ENCODE measurements at regions not wholly inside any gene's neighbourhood (a gene's known extent, or its start where the extent isn't known, plus 50 kb on each side); places are given as distances from the start of the nearest gene placed in this dataset.
"Not testable (repeated sequence)": the region's sequence is repeated elsewhere in the genome, so short reads cannot be mapped to it uniquely, and the experiment has no call there.

- H3K4me3 ChIP-seq (ENCODE audit: low read depth, low read length): no peak overlapping the region
- DNase-seq (ENCODE audit: low read depth): no peak
- TF ChIP-seq CTCF (IDR thresholded peaks at IDR 0.05; ENCODE audit: low read depth, low read length, missing control alignments): no peak
These were observed 92.3 kb downstream of the METRNL start for GRCh38 chr17:83171661-83172060.

DNA sequence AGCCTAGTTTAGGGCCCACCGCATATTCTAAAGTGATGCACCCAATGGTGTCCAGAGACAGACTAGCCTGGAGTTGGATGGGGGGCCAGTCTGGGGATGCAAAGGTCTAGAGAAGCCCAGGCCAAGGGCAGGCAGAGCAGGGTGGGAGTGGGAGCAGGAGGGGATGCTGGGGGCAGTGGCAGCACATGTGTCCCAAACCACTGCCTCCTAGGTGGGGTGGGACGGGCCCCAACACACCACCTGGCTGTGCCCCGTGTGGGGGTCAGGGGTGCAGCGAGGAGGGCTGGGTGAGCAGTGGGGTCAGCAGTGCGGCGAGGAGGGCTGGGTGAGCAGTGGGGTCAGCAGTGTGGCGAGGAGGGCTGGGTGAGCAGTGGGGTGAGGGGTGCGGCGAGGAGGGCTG, 92.7 kb downstream of the METRNL start:
- DNase-seq (ENCODE audit: low read depth); H3K4me3 ChIP-seq (ENCODE audit: low read depth, low read length): not testable (repeated sequence)

GRCh38 chr17:83172646-83173045, 93.2 kb downstream of the METRNL start:
- not testable (repeated sequence) for DNase-seq (ENCODE audit: low read depth)

DNA sequence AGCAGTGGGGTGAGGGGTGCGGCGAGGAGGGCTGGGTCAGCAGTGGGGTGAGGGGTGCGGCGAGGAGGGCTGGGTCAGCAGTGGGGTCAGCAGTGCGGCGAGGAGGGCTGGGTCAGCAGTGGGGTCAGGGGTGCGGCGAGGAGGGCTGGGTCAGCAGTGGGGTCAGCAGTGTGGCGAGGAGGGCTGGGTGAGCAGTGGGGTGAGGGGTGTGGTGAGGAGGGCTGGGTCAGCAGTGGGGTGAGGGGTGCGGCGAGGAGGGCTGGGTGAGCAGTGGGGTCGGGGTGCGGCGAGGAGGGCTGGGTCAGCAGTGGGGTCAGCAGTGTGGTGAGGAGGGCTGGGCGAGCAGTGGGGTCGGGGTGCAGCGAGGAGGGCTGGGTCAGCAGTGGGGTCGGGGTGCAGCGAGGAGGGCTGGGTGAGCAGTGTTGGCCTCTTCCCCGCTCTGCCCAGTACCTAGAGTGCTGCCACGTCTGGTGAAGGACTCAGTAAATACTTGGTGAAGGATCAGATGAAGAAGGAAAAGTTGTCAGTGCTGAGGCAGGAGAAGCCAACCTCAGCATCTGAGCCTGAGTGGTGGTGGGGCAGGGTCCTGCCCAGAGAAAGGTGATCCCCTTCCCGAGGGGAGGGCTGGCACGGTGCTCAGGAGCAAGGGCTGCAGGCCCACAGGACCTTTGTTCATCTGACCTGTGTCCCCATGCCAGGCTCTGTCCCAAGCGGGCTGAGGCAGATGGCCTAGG, 93.9 kb downstream of the METRNL start:
- H3K4me3 ChIP-seq (ENCODE audit: low read depth, low read length); DNase-seq (ENCODE audit: low read depth): not testable (repeated sequence)

More at GRCh38 chr17:83172646-83173045, 93.2 kb downstream of the METRNL start:
- H3K4me3 ChIP-seq (ENCODE audit: low read depth, low read length): not testable (repeated sequence)

DNA sequence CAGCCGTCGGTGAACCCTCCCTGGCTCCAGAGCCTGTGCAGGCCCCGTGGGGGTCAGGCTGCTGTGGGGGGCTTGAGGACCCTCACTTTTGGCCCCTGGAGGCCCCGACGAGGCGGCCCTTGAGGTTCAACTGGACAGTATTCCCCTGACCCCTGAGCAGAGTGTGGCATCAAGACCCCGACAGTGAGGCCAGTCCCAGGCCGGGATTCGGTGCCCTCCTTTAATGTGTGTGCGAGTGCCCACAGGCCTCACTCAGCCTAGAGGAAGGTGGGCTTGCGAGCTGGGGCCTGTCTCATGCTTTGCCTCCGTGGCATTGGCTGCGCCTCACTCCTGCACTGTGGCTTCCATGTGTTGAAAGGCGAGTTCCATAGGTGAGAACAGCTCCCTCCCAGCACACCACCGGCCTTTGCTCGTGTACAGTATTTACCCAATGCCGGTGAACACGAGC, 94.5 kb downstream of the METRNL start:
- DNase-seq (ENCODE audit: low read depth): no peak
- no peak overlapping the region for H3K4me3 ChIP-seq (ENCODE audit: low read depth, low read length)
- no peak for TF ChIP-seq CTCF (IDR thresholded peaks at IDR 0.05; ENCODE audit: low read depth, low read length, missing control alignments)

DNA sequence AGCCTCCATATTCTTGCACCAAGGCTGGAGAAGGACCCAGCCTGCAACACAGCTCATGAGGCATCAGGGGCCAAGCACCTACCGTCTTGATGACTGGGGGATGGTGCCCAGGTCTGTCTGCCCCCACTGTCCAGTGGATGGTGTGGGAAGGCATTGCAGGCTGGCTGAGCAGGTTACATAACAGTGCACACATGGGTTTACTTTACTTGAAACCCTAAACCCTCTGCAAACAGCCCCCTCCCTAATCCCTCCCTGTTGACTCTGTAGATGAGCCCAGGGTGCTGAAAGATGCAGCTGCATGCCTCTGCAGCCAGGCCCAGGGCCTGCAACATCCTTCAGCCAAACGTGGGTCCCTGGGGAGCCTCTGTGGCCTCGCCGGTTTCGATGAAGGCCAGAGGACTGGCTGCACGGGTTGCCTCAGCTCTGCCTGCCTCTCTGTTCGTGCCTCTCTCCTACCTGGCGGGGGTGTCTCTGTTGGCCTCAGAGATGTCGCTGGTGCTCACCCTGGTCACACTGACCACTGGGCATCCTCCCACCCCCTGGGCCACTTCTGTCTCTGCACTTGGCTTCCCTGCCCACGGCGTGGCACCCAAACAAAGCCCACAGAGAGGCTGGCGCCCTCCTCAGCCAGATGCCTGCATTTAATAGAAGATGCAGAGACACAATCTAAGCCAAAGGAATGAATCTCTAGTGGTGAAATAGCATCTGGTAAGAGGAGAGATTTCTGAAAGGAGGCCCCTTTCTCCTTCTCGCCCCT, 95.1 kb downstream of the METRNL start:
- no peak for TF ChIP-seq CTCF (IDR thresholded peaks at IDR 0.05; ENCODE audit: low read depth, low read length, missing control alignments)
- DNase-seq (ENCODE audit: low read depth): peak; percentile 16
- no peak overlapping the region; the same call in 1 of the 2 replicates for H3K4me3 ChIP-seq (ENCODE audit: low read depth, low read length)

GRCh38 chr17:83175119-83175821, 95.9 kb downstream of the METRNL start:
- H3K4me3 ChIP-seq (ENCODE audit: low read depth, low read length): no peak overlapping the region
- no peak for DNase-seq (ENCODE audit: low read depth)
- no peak for TF ChIP-seq CTCF (IDR thresholded peaks at IDR 0.05; ENCODE audit: low read depth, low read length, missing control alignments)

- no peak for DNase-seq (ENCODE audit: low read depth)
- TF ChIP-seq CTCF (IDR thresholded peaks at IDR 0.05; ENCODE audit: low read depth, low read length, missing control alignments): no peak
- H3K4me3 ChIP-seq (ENCODE audit: low read depth, low read length): no peak overlapping the region
These were observed 96.6 kb downstream of the METRNL start for GRCh38 chr17:83175822-83176622.
